ENCODE measurements at regions not wholly inside any gene's neighbourhood (a gene's known extent, or its start where the extent isn't known, plus 50 kb on each side); places are given as distances from the start of the nearest gene placed in this dataset.

GRCh38 chr14:71452539-71452938 is 479.7 kb upstream of the RGS6 start:
- TF ChIP-seq CTCF (IDR thresholded peaks at IDR 0.05) = no peak
- TF ChIP-seq POLR2AphosphoS5 (IDR thresholded peaks at IDR 0.05) = no peak

All from stomach (tissue), 4 donors.